Neuron (in vitro differentiated cells): ENCODE measurements at regions not wholly inside any gene's neighbourhood (a gene's known extent, or its start where the extent isn't known, plus 50 kb on each side); places are given as distances from the start of the nearest gene placed in this dataset.

Source experiments
- H2AFZ ChIP-seq: one replicate; pipeline ENCODE4 v1.6.1; 2013; ENCODE audit warnings: low read depth, mild to moderate bottlenecking, inconsistent platforms, low read length, moderate library complexity
- H3K27me3 ChIP-seq: one replicate; pipeline ENCODE4 v1.6.1; 2013; ENCODE audit warnings: low read length; ENCODE audit not compliant: insufficient read depth
- H3K36me3 ChIP-seq: one replicate; pipeline ENCODE4 v1.6.1; 2013; ENCODE audit warnings: low read length; ENCODE audit not compliant: insufficient read depth
- H3K4me1 ChIP-seq: one replicate; pipeline ENCODE4 v1.6.1; 2013; ENCODE audit warnings: low read length; ENCODE audit not compliant: insufficient read depth
- H3K4me3 ChIP-seq: 2 replicates; pipeline ENCODE4 v1.5.1; 2013; ENCODE audit warnings: mild to moderate bottlenecking, low read length, moderate library complexity
- H3K9me3 ChIP-seq: one replicate; pipeline ENCODE4 v1.6.1; 2013; ENCODE audit warnings: low read length

DNA sequence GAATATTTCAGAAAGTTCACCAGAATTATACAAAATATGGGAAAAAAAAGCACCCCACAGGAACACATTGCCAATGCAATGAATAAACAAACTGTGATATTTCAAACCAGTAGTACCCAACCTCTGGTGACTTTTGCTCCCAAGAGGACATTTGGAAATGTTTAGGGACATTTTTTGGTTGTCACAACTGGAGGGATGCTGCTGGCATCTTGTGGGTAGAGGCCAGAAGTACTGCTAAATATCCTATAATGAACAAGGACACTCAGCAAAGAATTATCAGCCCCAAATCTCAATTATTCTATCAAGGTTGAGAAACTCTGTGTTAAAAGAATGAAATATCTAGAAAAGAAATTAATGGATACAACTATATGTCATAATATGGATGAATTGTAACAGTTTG is 1334.4 kb upstream of the FLRT2 start:
- Histone ChIP-seq H3K4me3 (no peak overlapping the region), H2AFZ (no peak overlapping the region), H3K9me3 (peaks cover 6% of the 10 kb centered on the region), H3K36me3 (no peaks in the 10 kb centered on the region), H3K4me1 (no peaks in the 10 kb centered on the region), H3K27me3 (no peaks in the 10 kb centered on the region)

DNA sequence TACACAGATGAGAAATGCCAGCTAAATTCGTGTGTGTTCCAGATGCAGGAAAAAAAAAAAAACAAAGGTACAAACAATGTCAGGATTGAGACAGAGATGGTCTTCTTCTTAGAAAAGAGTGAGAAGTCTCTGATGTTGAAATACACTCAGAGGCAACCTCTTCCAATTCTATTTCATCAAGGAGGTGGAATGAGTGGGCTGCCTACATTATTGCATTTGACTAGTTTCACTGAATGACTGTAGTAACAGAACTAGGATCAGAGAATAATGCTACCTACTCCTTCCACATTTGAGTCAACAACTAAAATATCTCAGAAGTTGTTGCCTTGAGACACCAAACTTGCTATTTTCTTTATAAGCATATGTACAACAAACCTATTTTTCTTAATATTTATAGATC is 1332.2 kb upstream of the FLRT2 start:
- H3K4me1 ChIP-seq = no peaks in the 10 kb centered on the region
- H3K36me3 ChIP-seq = no peaks in the 10 kb centered on the region
- H2AFZ ChIP-seq = no peak overlapping the region
- H3K27me3 ChIP-seq = no peaks in the 10 kb centered on the region
- peaks cover 6% of the 10 kb centered on the region for H3K9me3 ChIP-seq
- no peak overlapping the region for H3K4me3 ChIP-seq

GRCh38 chr14:84202486-84202885 is 1327.5 kb upstream of the FLRT2 start:
- Histone ChIP-seq H2AFZ (no peak overlapping the region), H3K4me3 (no peak overlapping the region), H3K9me3 (no peaks in the 10 kb centered on the region), H3K27me3 (no peaks in the 10 kb centered on the region), H3K4me1 (no peaks in the 10 kb centered on the region), H3K36me3 (no peaks in the 10 kb centered on the region)

DNA sequence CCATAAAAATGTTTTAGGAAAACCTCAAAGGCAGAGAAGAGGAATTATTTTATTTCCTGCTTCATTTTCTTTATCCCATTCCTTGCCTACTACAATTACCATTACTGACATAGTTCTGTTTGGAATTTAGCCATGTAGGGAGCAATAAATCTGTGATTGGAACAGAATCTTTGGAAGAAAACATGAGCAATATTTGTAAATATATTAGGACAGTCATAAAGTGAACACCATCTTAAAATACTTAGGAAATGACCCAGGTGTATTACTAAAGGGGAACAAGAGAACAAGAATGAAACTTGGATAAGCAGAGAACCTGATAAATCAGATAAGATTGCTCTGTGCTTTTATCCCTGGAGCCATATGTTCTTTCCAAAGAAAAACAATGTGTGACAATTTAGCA is 1326.0 kb upstream of the FLRT2 start:
- H3K27me3 ChIP-seq = no peaks in the 10 kb centered on the region
- no peak overlapping the region for H3K4me3 ChIP-seq
- no peaks in the 10 kb centered on the region for H3K36me3 ChIP-seq
- no peaks in the 10 kb centered on the region for H3K9me3 ChIP-seq
- no peak overlapping the region for H2AFZ ChIP-seq
- no peaks in the 10 kb centered on the region for H3K4me1 ChIP-seq

DNA sequence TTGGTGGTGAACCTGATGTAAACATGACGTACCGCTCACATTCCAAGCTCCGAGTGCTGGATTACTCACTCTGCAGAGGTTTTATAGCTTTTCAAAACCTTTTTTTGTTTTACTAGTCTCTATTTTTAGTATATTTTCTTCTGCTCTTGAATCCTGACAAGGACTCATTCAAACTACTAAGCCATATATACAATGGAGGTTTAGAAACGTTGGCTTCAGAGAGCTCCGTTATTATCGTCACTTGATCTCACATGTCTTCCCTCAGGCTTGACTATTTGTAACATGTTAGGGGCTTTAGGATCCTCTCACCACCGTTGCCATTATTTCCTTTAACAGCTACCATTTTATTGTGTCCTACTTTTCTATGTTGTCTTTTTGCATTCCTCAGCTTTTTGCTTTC is 1321.5 kb upstream of the FLRT2 start:
- no peak overlapping the region for H3K4me3 ChIP-seq
- no peaks in the 10 kb centered on the region for H3K4me1 ChIP-seq
- H3K27me3 ChIP-seq = no peaks in the 10 kb centered on the region
- no peaks in the 10 kb centered on the region for H3K36me3 ChIP-seq
- H2AFZ ChIP-seq = no peak overlapping the region
- no peaks in the 10 kb centered on the region for H3K9me3 ChIP-seq

DNA sequence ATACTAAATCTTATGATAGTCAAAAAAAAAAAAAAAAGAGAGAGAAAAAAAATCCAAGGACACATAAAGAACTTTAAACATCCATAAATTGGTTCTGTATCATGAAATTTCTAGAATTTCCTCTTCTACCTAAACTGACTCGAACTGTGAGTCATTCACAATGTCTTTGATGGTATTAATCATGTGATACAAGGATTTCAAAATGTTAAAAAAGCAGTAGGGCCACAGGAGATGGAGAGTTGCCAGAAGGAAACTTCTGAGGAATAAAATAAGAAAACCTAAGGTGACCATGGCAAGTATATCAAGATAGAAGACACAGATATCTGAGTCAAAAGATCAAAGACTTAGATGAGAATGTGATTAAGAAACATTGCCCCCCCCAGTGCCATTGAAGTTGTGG is 1320.9 kb upstream of the FLRT2 start:
- no peaks in the 10 kb centered on the region for H3K9me3 ChIP-seq
- H3K27me3 ChIP-seq = no peaks in the 10 kb centered on the region
- no peak overlapping the region for H2AFZ ChIP-seq

DNA sequence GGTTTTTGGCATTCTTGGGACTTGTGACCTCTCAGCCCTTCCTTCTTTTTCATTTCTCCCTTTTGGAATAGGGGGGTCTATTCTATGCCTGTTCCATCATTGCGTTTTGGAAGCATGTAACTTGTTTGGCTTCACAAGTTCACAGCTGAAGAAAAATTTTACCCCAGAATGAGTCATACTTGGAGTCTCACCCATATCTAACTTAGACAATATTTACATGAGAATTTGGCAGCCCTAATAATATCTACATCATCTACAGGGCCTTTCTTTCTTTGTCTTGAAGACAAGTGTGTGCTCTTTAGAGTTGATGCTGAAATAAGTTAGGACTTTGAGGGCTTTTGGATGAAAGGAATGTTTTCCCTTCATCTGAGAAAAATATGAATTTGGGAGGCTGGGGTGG is 1312.9 kb upstream of the FLRT2 start:
- Histone ChIP-seq H3K4me1 (no peaks in the 10 kb centered on the region), H3K4me3 (no peak overlapping the region), H3K27me3 (no peaks in the 10 kb centered on the region), H2AFZ (no peak overlapping the region), H3K36me3 (no peaks in the 10 kb centered on the region), H3K9me3 (peaks cover 2% of the 10 kb centered on the region)

More for the DNA sequence above, 1320.9 kb upstream of the FLRT2 start:
- Histone ChIP-seq H3K4me1 (no peaks in the 10 kb centered on the region), H3K36me3 (no peaks in the 10 kb centered on the region), H3K4me3 (no peak overlapping the region)

- Histone ChIP-seq H3K9me3 (no peaks in the 10 kb centered on the region), H3K4me1 (no peaks in the 10 kb centered on the region), H2AFZ (no peak overlapping the region), H3K36me3 (no peaks in the 10 kb centered on the region), H3K4me3 (no peak overlapping the region), H3K27me3 (no peaks in the 10 kb centered on the region)
Observed at GRCh38 chr14:84225268-84225667, 1304.7 kb upstream of the FLRT2 start.

GRCh38 chr14:84228702-84229101 is 1301.2 kb upstream of the FLRT2 start:
- Histone ChIP-seq H2AFZ (no peak overlapping the region), H3K4me1 (peaks cover 2% of the 10 kb centered on the region), H3K27me3 (no peaks in the 10 kb centered on the region), H3K36me3 (no peaks in the 10 kb centered on the region), H3K4me3 (no peak overlapping the region), H3K9me3 (no peaks in the 10 kb centered on the region)

DNA sequence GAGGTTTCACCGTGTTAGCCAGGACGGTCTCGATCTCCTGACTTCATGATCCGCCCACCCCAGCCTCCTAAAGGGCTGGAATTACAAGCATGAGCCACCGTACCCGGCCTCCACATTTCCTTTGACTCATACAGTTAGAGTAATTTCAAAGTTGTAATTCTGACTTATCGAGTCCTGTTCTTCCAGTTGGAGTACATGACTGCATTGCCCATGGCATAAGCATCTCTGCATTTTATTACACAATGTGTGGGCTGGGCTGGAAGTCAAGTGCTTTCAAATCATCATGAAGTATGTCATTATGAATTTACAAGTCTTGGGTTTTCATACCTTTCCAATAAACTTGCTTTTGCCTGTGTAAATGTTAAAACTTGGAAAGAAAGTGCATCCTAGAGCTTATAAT is 1295.7 kb upstream of the FLRT2 start:
- Histone ChIP-seq H3K4me3 (no peak overlapping the region), H3K36me3 (no peaks in the 10 kb centered on the region), H3K9me3 (no peaks in the 10 kb centered on the region), H3K4me1 (peaks cover 4% of the 10 kb centered on the region), H2AFZ (no peak overlapping the region), H3K27me3 (no peaks in the 10 kb centered on the region)

DNA sequence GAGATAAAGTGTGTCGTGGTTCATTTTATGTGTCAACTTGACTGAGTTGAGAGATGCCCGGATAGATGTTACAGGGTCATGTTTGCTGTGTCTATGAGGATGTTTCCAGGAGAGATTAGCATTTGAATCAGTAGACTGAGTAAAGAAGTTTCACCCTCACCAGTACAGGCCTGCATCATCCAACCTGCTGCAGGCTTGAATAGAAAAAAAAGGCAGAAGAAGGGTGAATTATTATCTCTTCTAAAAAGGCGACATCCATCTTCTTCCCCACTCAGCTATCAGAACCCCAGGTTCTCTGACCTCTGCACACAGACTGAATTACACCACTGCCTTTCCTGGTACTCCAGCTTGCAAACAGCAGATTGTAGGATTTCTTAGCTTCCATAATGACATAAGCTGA is 1293.7 kb upstream of the FLRT2 start:
- Histone ChIP-seq H3K4me3 (no peak overlapping the region), H3K36me3 (no peaks in the 10 kb centered on the region), H3K4me1 (peaks cover 4% of the 10 kb centered on the region), H3K27me3 (no peaks in the 10 kb centered on the region), H2AFZ (no peak overlapping the region), H3K9me3 (no peaks in the 10 kb centered on the region)

DNA sequence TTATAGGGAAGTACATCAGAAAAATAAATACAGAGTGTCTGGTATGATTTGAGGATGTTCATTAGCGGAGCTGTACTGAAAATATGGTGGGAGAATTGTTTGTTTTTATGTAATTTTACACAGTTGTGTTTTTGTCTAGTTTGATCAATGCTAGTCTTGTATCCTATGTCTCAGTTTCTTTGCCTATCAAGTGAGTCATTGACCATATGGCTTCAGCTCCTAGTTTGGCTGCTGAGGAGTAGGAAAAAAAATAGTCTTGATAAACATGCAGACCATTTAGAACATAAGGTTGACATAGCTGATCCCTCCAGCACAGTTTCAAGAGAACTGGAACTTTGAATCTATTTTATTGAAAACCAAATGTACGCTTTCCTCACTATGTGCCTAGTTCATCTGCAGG is 1292.1 kb upstream of the FLRT2 start:
- Histone ChIP-seq H3K4me1 (peaks cover 2% of the 10 kb centered on the region), H2AFZ (no peak overlapping the region), H3K9me3 (no peaks in the 10 kb centered on the region), H3K36me3 (no peaks in the 10 kb centered on the region), H3K4me3 (no peak overlapping the region), H3K27me3 (no peaks in the 10 kb centered on the region)

- no peaks in the 10 kb centered on the region for H3K27me3 ChIP-seq
- H3K4me3 ChIP-seq = no peak overlapping the region
- no peak overlapping the region for H2AFZ ChIP-seq
- H3K36me3 ChIP-seq = no peaks in the 10 kb centered on the region
- no peaks in the 10 kb centered on the region for H3K4me1 ChIP-seq
- peaks cover 4% of the 10 kb centered on the region for H3K9me3 ChIP-seq
Observed at GRCh38 chr14:84247693-84248092, 1282.3 kb upstream of the FLRT2 start.

- H3K4me1 ChIP-seq = peaks cover 10% of the 10 kb centered on the region
- H3K27me3 ChIP-seq = no peaks in the 10 kb centered on the region
- H3K9me3 ChIP-seq = no peaks in the 10 kb centered on the region
- no peak overlapping the region for H3K4me3 ChIP-seq
- no peaks in the 10 kb centered on the region for H3K36me3 ChIP-seq
- no peak overlapping the region for H2AFZ ChIP-seq
Observed at GRCh38 chr14:84250893-84251292, 1279.1 kb upstream of the FLRT2 start.
